ENCODE measurements at regions not wholly inside any gene's neighbourhood (a gene's known extent, or its start where the extent isn't known, plus 50 kb on each side); places are given as distances from the start of the nearest gene placed in this dataset.

DNA sequence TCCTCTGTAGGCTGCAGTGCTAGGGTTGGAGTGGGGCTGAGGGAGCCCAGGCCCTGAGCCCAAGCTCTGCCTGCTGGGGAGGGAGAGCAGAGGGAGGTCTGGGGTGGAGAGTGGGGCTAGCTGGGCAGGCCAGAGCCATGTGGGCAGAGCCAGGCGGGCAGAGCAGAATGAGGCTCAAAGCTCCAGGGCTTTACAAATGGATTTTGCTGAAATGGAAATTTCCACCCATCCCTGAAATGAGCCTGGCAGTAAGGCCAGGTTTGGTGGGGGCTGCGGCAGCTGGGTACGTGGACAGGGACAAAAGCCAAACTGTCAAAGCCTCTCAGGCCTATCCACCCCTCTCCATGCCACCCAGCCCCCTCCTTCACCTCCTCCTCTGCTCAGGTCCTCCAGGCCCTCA is 74.2 kb upstream of the ARAP3 start:
- H3K36me3 Mint-ChIP-seq (ENCODE audit: low read depth): no peaks in the 10 kb centered on the region
- Histone ChIP-seq H3K27ac (ENCODE audit: low read depth) (no peak overlapping the region), H2AFZ (no peak overlapping the region), H3K27me3 (ENCODE audit: insufficient read depth) (peaks cover 36% of the 10 kb centered on the region), H3K36me3 (ENCODE audit: insufficient read depth) (no peaks in the 10 kb centered on the region), H3K4me1 (ENCODE audit: insufficient read depth) (peaks cover 43% of the 10 kb centered on the region), H3F3A (replicated peaks; ENCODE audit: low read depth) (0 out of 2 replicates have a peak, but pooled peaks cover 22% of the 10 kb centered on the region), H3K4me3 (no peak overlapping the region), H4K20me1 (replicated peaks; ENCODE audit: insufficient read depth) (no peaks in the 10 kb centered on the region; the same call in 1 of the 2 replicates), H3K9me2 (ENCODE audit: insufficient read depth) (no peaks in the 10 kb centered on the region), H3K4me2 (no peak overlapping the region), H3K79me2 (replicated peaks; ENCODE audit: insufficient read depth) (no peaks in the 10 kb centered on the region)
- H3K4me3 Mint-ChIP-seq: no peak overlapping the region
- H3K9me3 Mint-ChIP-seq: no peaks in the 10 kb centered on the region
- peaks cover 45% of the 10 kb centered on the region for H3K27me3 Mint-ChIP-seq (ENCODE audit: insufficient read depth, low read depth, poor library complexity)
- TF ChIP-seq JUNB (IDR thresholded peaks at IDR 0.05; ENCODE audit: unreplicated experiment) (no peak), POLR2AphosphoS5 (IDR thresholded peaks at IDR 0.05; ENCODE audit: low read depth) (no peak), ZNF114 (CRISPR knock-in tag; IDR thresholded peaks at IDR 0.05) (no peak), STAT1 (IDR thresholded peaks at IDR 0.05; ENCODE audit: unreplicated experiment) (no peak), EZH2 (IDR thresholded peaks at IDR 0.05; ENCODE audit: low read depth, unreplicated experiment) (no peak), NANOG (IDR thresholded peaks at IDR 0.05; ENCODE audit: borderline replicate concordance) (no peak), EZH2phosphoT487 (IDR thresholded peaks at IDR 0.05; ENCODE audit: unreplicated experiment) (no peak), ZNF331 (CRISPR knock-in tag; IDR thresholded peaks at IDR 0.05; ENCODE audit: low read depth) (no peak), CREB1 (CRISPR knock-in tag; IDR thresholded peaks at IDR 0.05; ENCODE audit: low read depth) (no peak)
- TF ChIP-seq, protein P1, sequence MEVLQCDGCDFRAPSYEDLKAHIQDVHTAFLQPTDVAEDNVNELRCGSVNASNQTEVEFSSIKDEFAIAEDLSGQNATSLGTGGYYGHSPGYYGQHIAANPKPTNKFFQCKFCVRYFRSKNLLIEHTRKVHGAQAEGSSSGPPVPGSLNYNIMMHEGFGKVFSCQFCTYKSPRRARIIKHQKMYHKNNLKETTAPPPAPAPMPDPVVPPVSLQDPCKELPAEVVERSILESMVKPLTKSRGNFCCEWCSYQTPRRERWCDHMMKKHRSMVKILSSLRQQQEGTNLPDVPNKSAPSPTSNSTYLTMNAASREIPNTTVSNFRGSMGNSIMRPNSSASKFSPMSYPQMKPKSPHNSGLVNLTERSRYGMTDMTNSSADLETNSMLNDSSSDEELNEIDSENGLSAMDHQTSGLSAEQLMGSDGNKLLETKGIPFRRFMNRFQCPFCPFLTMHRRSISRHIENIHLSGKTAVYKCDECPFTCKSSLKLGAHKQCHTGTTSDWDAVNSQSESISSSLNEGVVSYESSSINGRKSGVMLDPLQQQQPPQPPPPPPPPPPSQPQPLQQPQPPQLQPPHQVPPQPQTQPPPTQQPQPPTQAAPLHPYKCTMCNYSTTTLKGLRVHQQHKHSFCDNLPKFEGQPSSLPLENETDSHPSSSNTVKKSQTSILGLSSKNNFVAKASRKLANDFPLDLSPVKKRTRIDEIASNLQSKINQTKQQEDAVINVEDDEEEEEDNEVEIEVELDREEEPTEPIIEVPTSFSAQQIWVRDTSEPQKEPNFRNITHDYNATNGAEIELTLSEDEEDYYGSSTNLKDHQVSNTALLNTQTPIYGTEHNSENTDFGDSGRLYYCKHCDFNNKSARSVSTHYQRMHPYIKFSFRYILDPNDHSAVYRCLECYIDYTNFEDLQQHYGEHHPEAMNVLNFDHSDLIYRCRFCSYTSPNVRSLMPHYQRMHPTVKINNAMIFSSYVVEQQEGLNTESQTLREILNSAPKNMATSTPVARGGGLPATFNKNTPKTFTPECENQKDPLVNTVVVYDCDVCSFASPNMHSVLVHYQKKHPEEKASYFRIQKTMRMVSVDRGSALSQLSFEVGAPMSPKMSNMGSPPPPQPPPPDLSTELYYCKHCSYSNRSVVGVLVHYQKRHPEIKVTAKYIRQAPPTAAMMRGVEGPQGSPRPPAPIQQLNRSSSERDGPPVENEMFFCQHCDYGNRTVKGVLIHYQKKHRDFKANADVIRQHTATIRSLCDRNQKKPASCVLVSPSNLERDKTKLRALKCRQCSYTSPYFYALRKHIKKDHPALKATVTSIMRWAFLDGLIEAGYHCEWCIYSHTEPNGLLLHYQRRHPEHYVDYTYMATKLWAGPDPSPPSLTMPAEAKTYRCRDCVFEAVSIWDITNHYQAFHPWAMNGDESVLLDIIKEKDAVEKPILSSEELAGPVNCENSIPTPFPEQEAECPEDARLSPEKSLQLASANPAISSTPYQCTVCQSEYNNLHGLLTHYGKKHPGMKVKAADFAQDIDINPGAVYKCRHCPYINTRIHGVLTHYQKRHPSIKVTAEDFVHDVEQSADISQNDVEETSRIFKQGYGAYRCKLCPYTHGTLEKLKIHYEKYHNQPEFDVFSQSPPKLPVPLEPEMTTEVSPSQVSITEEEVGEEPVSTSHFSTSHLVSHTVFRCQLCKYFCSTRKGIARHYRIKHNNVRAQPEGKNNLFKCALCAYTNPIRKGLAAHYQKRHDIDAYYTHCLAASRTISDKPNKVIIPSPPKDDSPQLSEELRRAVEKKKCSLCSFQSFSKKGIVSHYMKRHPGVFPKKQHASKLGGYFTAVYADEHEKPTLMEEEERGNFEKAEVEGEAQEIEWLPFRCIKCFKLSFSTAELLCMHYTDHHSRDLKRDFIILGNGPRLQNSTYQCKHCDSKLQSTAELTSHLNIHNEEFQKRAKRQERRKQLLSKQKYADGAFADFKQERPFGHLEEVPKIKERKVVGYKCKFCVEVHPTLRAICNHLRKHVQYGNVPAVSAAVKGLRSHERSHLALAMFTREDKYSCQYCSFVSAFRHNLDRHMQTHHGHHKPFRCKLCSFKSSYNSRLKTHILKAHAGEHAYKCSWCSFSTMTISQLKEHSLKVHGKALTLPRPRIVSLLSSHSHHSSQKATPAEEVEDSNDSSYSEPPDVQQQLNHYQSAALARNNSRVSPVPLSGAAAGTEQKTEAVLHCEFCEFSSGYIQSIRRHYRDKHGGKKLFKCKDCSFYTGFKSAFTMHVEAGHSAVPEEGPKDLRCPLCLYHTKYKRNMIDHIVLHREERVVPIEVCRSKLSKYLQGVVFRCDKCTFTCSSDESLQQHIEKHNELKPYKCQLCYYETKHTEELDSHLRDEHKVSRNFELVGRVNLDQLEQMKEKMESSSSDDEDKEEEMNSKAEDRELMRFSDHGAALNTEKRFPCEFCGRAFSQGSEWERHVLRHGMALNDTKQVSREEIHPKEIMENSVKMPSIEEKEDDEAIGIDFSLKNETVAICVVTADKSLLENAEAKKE (CRISPR knock-in tag; IDR thresholded peaks at IDR 0.05): no peak
- TF ChIP-seq, protein P2, sequence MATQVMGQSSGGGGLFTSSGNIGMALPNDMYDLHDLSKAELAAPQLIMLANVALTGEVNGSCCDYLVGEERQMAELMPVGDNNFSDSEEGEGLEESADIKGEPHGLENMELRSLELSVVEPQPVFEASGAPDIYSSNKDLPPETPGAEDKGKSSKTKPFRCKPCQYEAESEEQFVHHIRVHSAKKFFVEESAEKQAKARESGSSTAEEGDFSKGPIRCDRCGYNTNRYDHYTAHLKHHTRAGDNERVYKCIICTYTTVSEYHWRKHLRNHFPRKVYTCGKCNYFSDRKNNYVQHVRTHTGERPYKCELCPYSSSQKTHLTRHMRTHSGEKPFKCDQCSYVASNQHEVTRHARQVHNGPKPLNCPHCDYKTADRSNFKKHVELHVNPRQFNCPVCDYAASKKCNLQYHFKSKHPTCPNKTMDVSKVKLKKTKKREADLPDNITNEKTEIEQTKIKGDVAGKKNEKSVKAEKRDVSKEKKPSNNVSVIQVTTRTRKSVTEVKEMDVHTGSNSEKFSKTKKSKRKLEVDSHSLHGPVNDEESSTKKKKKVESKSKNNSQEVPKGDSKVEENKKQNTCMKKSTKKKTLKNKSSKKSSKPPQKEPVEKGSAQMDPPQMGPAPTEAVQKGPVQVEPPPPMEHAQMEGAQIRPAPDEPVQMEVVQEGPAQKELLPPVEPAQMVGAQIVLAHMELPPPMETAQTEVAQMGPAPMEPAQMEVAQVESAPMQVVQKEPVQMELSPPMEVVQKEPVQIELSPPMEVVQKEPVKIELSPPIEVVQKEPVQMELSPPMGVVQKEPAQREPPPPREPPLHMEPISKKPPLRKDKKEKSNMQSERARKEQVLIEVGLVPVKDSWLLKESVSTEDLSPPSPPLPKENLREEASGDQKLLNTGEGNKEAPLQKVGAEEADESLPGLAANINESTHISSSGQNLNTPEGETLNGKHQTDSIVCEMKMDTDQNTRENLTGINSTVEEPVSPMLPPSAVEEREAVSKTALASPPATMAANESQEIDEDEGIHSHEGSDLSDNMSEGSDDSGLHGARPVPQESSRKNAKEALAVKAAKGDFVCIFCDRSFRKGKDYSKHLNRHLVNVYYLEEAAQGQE (IDR thresholded peaks at IDR 0.05; ENCODE audit: unreplicated experiment): no peak
- TF ChIP-seq, protein P3, sequence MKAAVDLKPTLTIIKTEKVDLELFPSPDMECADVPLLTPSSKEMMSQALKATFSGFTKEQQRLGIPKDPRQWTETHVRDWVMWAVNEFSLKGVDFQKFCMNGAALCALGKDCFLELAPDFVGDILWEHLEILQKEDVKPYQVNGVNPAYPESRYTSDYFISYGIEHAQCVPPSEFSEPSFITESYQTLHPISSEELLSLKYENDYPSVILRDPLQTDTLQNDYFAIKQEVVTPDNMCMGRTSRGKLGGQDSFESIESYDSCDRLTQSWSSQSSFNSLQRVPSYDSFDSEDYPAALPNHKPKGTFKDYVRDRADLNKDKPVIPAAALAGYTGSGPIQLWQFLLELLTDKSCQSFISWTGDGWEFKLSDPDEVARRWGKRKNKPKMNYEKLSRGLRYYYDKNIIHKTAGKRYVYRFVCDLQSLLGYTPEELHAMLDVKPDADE (IDR thresholded peaks at IDR 0.05): no peak
- TF ChIP-seq, protein P4, sequence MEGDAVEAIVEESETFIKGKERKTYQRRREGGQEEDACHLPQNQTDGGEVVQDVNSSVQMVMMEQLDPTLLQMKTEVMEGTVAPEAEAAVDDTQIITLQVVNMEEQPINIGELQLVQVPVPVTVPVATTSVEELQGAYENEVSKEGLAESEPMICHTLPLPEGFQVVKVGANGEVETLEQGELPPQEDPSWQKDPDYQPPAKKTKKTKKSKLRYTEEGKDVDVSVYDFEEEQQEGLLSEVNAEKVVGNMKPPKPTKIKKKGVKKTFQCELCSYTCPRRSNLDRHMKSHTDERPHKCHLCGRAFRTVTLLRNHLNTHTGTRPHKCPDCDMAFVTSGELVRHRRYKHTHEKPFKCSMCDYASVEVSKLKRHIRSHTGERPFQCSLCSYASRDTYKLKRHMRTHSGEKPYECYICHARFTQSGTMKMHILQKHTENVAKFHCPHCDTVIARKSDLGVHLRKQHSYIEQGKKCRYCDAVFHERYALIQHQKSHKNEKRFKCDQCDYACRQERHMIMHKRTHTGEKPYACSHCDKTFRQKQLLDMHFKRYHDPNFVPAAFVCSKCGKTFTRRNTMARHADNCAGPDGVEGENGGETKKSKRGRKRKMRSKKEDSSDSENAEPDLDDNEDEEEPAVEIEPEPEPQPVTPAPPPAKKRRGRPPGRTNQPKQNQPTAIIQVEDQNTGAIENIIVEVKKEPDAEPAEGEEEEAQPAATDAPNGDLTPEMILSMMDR (conservative IDR thresholded peaks at IDR 0.05; ENCODE audit: low read depth in 2 of 2): no peak
- no peak overlapping the region for H3K27ac Mint-ChIP-seq
- H3K4me1 Mint-ChIP-seq: peaks cover 53% of the 10 kb centered on the region
- DNase-seq (ENCODE audit: low spot score) (no peak), ATAC-seq (no peak)

Data from GM23338 (cell line).